ENCODE measurements at regions not wholly inside any gene's neighbourhood (a gene's known extent, or its start where the extent isn't known, plus 50 kb on each side); places are given as distances from the start of the nearest gene placed in this dataset.
A peak's percentile ranks its signal among the peaks of the same experiment; 100 is the strongest.

DNA sequence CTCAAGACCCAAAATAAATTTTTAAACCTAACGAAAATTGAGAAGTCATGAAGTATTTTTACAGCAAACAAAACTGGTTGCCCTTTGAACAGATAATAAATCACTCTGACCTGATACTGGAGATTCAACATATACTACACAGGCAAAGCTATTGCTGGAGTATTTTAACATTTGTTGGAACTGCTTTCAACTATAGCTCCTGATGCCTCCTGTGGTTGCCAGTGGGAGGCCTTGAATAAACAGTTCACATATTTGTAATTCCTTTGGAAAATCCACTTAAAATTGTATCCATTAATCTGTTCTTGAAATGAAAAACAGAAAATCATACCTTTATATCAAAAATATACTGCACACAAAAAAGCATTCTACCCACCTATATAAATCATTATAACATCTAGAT lies 605.1 kb downstream of the KCTD8 start:
- Histone ChIP-seq H3K27ac (ENCODE audit: low read depth, low read length) (no peak overlapping the region), H3K9me3 (ENCODE audit: control insufficient read depth, low read length) (no peaks in the 10 kb centered on the region), H3K4me3 (ENCODE audit: low read length) (no peak overlapping the region), H3K27me3 (ENCODE audit: control insufficient read depth, insufficient read depth, low read length, poor library complexity, severe bottlenecking) (no peaks in the 10 kb centered on the region), H3K4me1 (ENCODE audit: control insufficient read depth, insufficient read depth, low read length) (no peaks in the 10 kb centered on the region), H3K36me3 (ENCODE audit: control insufficient read depth, insufficient read depth, low read length) (no peaks in the 10 kb centered on the region), H3K9ac (ENCODE audit: extremely low read depth, low read length, poor library complexity, severe bottlenecking) (no peak overlapping the region)
- no peaks in the 10 kb centered on the region for H3K27me3 Mint-ChIP-seq (ENCODE audit: insufficient read depth)
- peaks cover 8% of the 10 kb centered on the region for H3K9me3 Mint-ChIP-seq
- TF ChIP-seq, protein P1, sequence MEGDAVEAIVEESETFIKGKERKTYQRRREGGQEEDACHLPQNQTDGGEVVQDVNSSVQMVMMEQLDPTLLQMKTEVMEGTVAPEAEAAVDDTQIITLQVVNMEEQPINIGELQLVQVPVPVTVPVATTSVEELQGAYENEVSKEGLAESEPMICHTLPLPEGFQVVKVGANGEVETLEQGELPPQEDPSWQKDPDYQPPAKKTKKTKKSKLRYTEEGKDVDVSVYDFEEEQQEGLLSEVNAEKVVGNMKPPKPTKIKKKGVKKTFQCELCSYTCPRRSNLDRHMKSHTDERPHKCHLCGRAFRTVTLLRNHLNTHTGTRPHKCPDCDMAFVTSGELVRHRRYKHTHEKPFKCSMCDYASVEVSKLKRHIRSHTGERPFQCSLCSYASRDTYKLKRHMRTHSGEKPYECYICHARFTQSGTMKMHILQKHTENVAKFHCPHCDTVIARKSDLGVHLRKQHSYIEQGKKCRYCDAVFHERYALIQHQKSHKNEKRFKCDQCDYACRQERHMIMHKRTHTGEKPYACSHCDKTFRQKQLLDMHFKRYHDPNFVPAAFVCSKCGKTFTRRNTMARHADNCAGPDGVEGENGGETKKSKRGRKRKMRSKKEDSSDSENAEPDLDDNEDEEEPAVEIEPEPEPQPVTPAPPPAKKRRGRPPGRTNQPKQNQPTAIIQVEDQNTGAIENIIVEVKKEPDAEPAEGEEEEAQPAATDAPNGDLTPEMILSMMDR (conservative IDR thresholded peaks at IDR 0.05), result peak; percentile 60
- WGBS, 2 experiments (ENCODE audit: insufficient coverage in 1 of 2, insufficient read length in 1 of 2), result 20 to 67% methylated on average over 1 of the region's 1 CpG
- no peak overlapping the region for H3K27ac Mint-ChIP-seq
- no peak overlapping the region for H3K4me3 Mint-ChIP-seq
- no peaks in the 10 kb centered on the region for H3K4me1 Mint-ChIP-seq
- H3K36me3 Mint-ChIP-seq (ENCODE audit: low read depth), result no peaks in the 10 kb centered on the region
- DNase-seq, result no peak

DNA sequence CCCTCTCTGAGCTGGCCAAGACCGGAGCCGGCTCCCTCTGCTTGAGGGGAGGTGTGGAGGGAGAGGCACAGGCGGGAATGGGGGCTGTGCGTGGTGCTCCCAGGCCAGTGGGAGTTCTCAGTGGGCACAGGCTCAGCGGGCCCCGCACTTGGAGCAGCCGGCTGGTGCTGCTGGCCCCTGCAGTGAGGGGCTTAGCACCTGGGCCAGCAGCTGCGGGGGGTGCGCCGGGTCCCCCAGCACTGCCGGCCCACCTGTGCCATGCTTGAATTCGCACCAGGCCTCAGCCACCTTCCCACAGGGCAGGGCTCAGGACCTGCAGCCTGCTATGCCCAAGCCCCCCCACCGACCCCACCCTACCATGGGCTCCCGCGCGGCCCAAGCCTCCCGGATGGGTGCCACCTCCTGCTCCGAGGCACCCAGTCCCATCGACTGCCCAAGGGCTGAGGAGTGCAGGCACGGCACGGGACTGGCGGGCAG lies 602.5 kb downstream of the KCTD8 start:
- no peak overlapping the region for H3K27ac Mint-ChIP-seq
- WGBS, 2 experiments (ENCODE audit: insufficient coverage in 1 of 2, insufficient read length in 1 of 2), result 80 to 93% methylated on average over 1 to 22 of the region's 22 CpGs
- no peak for DNase-seq
- TF ChIP-seq, protein P1 (conservative IDR thresholded peaks at IDR 0.05), result no peak
- no peaks in the 10 kb centered on the region for H3K27me3 Mint-ChIP-seq (ENCODE audit: insufficient read depth)
- Histone ChIP-seq H3K27me3 (ENCODE audit: control insufficient read depth, insufficient read depth, low read length, poor library complexity, severe bottlenecking) (no peaks in the 10 kb centered on the region), H3K4me1 (ENCODE audit: control insufficient read depth, insufficient read depth, low read length) (no peaks in the 10 kb centered on the region), H3K9ac (ENCODE audit: extremely low read depth, low read length, poor library complexity, severe bottlenecking) (no peak overlapping the region), H3K27ac (ENCODE audit: low read depth, low read length) (no peak overlapping the region), H3K4me3 (ENCODE audit: low read length) (no peak overlapping the region), H3K36me3 (ENCODE audit: control insufficient read depth, insufficient read depth, low read length) (no peaks in the 10 kb centered on the region), H3K9me3 (ENCODE audit: control insufficient read depth, low read length) (no peaks in the 10 kb centered on the region)
- H3K4me3 Mint-ChIP-seq, result no peak overlapping the region
- H3K4me1 Mint-ChIP-seq, result no peaks in the 10 kb centered on the region
- peaks cover 8% of the 10 kb centered on the region for H3K9me3 Mint-ChIP-seq
- no peaks in the 10 kb centered on the region for H3K36me3 Mint-ChIP-seq (ENCODE audit: low read depth)

DNA sequence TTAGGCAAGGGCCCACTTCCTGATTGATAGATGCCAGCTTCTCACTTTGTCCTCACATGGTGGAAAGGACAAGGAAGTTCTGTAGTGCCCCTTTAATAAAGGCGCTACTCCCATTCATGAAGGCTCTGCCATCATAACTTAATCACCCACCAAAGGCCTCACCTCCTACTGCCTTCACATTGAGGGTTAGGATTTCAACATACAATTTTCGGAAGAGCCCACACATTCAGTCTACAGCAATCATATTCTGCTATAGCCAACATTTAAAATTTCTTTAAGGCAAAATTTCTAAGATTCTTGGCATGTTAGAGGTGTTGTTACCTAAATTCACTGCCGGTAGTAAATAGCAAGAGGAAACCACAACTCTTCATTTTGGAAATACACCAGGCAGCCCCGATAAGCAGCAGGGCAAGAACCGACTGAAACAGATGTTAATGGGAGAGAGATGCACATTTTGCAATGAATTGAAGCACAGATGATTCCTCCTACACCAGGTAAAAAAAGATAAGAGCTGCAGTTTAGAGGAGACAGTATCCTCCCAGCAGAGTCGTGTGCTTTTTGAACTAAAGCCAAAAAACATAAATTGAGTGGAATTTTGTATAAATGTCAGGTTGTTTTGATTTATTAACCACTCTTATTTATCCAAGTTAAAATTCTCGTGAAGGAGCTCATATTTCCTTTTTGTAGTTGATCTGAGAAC lies 594.9 kb downstream of the KCTD8 start:
- Histone ChIP-seq H3K36me3 (ENCODE audit: control insufficient read depth, insufficient read depth, low read length) (no peaks in the 10 kb centered on the region), H3K9ac (ENCODE audit: extremely low read depth, low read length, poor library complexity, severe bottlenecking) (no peak overlapping the region), H3K27me3 (ENCODE audit: control insufficient read depth, insufficient read depth, low read length, poor library complexity, severe bottlenecking) (no peaks in the 10 kb centered on the region), H3K4me3 (ENCODE audit: low read length) (no peak overlapping the region), H3K27ac (ENCODE audit: low read depth, low read length) (no peak overlapping the region), H3K9me3 (ENCODE audit: control insufficient read depth, low read length) (no peaks in the 10 kb centered on the region), H3K4me1 (ENCODE audit: control insufficient read depth, insufficient read depth, low read length) (no peaks in the 10 kb centered on the region)
- H3K4me1 Mint-ChIP-seq, result no peaks in the 10 kb centered on the region
- no peaks in the 10 kb centered on the region for H3K27me3 Mint-ChIP-seq (ENCODE audit: insufficient read depth)
- peaks cover 2% of the 10 kb centered on the region for H3K9me3 Mint-ChIP-seq
- no peak for DNase-seq
- H3K4me3 Mint-ChIP-seq, result no peak overlapping the region
- H3K27ac Mint-ChIP-seq, result no peak overlapping the region
- H3K36me3 Mint-ChIP-seq (ENCODE audit: low read depth), result no peaks in the 10 kb centered on the region
- 92 to 96% methylated on average over 3 to 5 of the region's 7 CpGs for WGBS, 2 experiments (ENCODE audit: insufficient coverage in 1 of 2, insufficient read length in 1 of 2)
- TF ChIP-seq, protein P1 (conservative IDR thresholded peaks at IDR 0.05), result no peak

Measured in endodermal cell (in vitro differentiated cells).